ENCODE measurements at regions not wholly inside any gene's neighbourhood (a gene's known extent, or its start where the extent isn't known, plus 50 kb on each side); places are given as distances from the start of the nearest gene placed in this dataset.

DNA sequence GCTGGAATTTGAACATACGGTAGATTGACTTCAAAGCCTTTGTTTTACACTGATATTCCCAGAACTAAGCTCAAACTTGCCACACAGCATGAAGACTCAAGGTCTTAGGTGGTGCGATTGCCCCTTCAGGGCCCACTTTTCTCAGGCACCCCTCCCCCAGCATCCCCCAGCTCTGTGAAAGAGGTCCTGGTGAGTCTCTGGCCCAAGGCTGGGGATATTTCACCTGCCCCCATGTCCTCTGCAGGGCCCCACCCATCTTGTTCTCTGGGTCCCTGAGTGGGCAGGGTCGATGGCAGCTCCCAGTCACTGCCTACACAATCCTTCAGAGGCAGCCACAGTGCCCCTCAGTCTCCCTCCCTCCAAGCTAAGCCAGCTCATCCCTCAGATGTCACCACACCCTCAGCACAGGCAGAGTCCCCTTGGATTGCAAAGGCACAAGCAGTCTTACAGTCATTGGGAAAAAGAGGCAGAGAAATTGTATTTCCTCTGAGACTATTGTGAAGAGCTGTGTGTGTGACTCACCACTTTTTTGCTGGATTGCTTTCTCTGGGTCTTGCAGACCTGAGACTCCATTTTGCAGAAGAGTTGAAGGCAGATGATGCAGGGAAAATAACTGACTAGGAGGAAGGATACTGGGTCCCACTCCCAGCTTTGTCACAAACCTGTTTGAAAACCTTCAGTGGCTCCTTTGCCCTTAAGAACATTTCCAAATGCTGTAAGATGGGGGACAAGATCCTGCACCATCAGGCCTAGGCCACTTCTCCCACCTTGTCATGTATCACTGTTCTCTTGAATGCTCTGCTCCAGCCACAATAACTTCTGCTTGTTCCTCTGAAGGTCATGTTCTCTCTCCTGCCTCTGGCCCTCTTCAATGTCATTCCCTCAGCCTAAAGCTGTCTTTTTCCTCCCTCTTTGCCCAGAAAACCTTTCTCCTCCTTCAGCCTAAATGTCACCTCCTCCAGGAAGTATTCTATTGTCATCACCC, 119.1 kb upstream of the GRIK3 start:
- intact Hi-C loops (cut with micrococcal nuclease; ENCODE audit: unreplicated experiment) = no loop called here
- peaks cover 91% of the 10 kb centered on the region for H3K27me3 Mint-ChIP-seq (ENCODE audit: unreplicated experiment)
- TF ChIP-seq, protein P1, sequence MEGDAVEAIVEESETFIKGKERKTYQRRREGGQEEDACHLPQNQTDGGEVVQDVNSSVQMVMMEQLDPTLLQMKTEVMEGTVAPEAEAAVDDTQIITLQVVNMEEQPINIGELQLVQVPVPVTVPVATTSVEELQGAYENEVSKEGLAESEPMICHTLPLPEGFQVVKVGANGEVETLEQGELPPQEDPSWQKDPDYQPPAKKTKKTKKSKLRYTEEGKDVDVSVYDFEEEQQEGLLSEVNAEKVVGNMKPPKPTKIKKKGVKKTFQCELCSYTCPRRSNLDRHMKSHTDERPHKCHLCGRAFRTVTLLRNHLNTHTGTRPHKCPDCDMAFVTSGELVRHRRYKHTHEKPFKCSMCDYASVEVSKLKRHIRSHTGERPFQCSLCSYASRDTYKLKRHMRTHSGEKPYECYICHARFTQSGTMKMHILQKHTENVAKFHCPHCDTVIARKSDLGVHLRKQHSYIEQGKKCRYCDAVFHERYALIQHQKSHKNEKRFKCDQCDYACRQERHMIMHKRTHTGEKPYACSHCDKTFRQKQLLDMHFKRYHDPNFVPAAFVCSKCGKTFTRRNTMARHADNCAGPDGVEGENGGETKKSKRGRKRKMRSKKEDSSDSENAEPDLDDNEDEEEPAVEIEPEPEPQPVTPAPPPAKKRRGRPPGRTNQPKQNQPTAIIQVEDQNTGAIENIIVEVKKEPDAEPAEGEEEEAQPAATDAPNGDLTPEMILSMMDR (IDR thresholded peaks at IDR 0.05; ENCODE audit: unreplicated experiment) = no peak
- H3K36me3 Mint-ChIP-seq (ENCODE audit: insufficient read depth, unreplicated experiment) = no peaks in the 10 kb centered on the region
- H3K27ac Mint-ChIP-seq (ENCODE audit: unreplicated experiment) = no peak overlapping the region
- no peak for DNase-seq
- H3K4me3 Mint-ChIP-seq (ENCODE audit: low read depth, unreplicated experiment) = no peak overlapping the region
- H3K9me3 Mint-ChIP-seq (ENCODE audit: low read depth, unreplicated experiment) = no peaks in the 10 kb centered on the region
- H3K4me1 Mint-ChIP-seq (ENCODE audit: low read depth, unreplicated experiment) = no peaks in the 10 kb centered on the region
- CTCF ChIA-PET = no interaction called here
- BruUV-seq (replicated peaks) = no TSS peak

DNA sequence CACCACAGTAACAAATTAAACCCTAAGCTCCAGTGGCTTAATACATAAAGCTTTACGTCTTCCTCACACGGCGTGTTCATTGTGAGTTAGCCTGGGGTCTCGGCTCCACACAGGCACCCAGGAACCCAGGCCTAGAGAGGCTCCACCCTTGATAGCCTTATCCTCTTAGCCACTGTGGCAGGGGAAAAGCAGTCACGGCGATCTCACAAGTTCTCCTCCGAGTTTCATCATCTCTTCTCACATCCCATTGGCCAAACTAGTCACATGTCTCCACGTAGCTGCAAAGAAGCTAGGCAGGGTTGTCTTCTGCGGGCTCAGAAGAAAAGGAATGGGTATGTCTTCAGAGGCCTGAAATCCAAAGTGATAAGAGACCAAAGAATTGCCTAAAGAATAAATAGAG, 122.3 kb upstream of the GRIK3 start:
- no peaks in the 10 kb centered on the region for H3K9me3 Mint-ChIP-seq (ENCODE audit: low read depth, unreplicated experiment)
- intact Hi-C loops (cut with micrococcal nuclease; ENCODE audit: unreplicated experiment) = no loop called here

DNA sequence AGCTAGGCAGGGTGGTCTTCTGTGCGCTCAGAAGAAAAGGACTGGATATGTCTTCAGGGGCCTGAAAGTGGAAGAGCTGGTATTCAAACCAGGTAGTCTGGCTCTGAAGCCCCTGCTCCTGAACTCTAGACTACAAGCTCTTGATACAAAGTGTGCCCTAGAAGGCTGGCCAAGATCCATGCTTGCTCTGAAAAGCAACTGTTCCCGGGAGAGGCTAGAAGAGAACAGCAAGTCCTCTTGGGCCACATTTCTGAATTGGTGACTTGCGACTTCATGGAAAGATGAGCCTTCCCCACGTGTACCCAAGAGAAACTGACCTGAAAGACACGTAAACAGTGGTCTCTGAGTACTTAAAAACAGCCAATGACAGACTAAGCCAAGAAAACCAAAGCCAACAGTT, 123.3 kb upstream of the GRIK3 start:
- Mint-ChIP-seq H3K4me1 (ENCODE audit: low read depth, unreplicated experiment) (no peaks in the 10 kb centered on the region), H3K27ac (ENCODE audit: unreplicated experiment) (no peak overlapping the region), H3K36me3 (ENCODE audit: insufficient read depth, unreplicated experiment) (no peaks in the 10 kb centered on the region), H3K27me3 (ENCODE audit: unreplicated experiment) (peaks cover 76% of the 10 kb centered on the region), H3K4me3 (ENCODE audit: low read depth, unreplicated experiment) (no peak overlapping the region), H3K9me3 (ENCODE audit: low read depth, unreplicated experiment) (no peaks in the 10 kb centered on the region)
- no TSS peak for BruUV-seq (replicated peaks)
- TF ChIP-seq, protein P1 (IDR thresholded peaks at IDR 0.05; ENCODE audit: unreplicated experiment) = no peak
- intact Hi-C loops (cut with micrococcal nuclease; ENCODE audit: unreplicated experiment) = no loop called here
- no peak for DNase-seq
- CTCF ChIA-PET = no interaction called here

More for the DNA sequence above, 122.3 kb upstream of the GRIK3 start:
- H3K27me3 Mint-ChIP-seq (ENCODE audit: unreplicated experiment) = peaks cover 85% of the 10 kb centered on the region
- CTCF ChIA-PET = no interaction called here
- no TSS peak for BruUV-seq (replicated peaks)
- no peaks in the 10 kb centered on the region for H3K36me3 Mint-ChIP-seq (ENCODE audit: insufficient read depth, unreplicated experiment)
- H3K4me3 Mint-ChIP-seq (ENCODE audit: low read depth, unreplicated experiment) = no peak overlapping the region
- no peak for DNase-seq
- no peaks in the 10 kb centered on the region for H3K4me1 Mint-ChIP-seq (ENCODE audit: low read depth, unreplicated experiment)
- H3K27ac Mint-ChIP-seq (ENCODE audit: unreplicated experiment) = no peak overlapping the region
- TF ChIP-seq, protein P1 (IDR thresholded peaks at IDR 0.05; ENCODE audit: unreplicated experiment) = no peak

DNA sequence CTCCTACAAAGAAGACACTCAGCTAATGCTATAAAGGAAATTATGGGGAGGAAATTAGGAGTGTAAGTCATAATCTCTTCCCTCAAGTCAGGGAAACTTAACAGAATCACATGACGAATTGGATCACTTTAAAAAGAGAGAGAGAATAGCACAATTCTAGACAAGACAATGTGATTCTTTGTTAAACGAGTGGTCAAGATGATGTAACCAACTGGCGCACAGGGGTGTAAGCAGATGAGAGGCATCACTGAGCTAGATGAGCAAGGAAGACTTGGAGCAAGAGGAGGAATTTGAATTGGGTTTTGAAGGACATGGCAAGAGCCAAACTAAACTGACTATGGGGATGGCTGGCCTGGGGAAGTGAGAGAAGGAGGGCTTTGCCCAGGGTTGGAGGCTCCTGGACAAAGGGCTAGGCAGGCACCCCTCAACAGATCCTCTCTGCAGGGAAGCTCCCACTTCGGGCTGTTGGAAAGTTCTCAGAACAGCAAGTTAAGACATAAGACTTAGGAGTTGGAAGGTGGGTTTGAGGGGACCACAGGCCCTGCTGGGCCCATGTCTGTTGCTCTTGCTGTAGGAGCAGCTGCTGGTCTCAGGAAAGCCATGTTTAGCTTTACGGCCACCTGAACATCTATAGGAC, 123.9 kb upstream of the GRIK3 start:
- Mint-ChIP-seq H3K9me3 (ENCODE audit: low read depth, unreplicated experiment) (no peaks in the 10 kb centered on the region), H3K4me1 (ENCODE audit: low read depth, unreplicated experiment) (no peaks in the 10 kb centered on the region), H3K36me3 (ENCODE audit: insufficient read depth, unreplicated experiment) (no peaks in the 10 kb centered on the region), H3K27me3 (ENCODE audit: unreplicated experiment) (peaks cover 72% of the 10 kb centered on the region), H3K4me3 (ENCODE audit: low read depth, unreplicated experiment) (no peak overlapping the region), H3K27ac (ENCODE audit: unreplicated experiment) (no peak overlapping the region)
- BruUV-seq (replicated peaks) = no TSS peak
- no peak for DNase-seq
- TF ChIP-seq, protein P1 (IDR thresholded peaks at IDR 0.05; ENCODE audit: unreplicated experiment) = no peak
- CTCF ChIA-PET = no interaction called here
- intact Hi-C loops (cut with micrococcal nuclease; ENCODE audit: unreplicated experiment) = no loop called here
